ENCODE measurements at regions not wholly inside any gene's neighbourhood (a gene's known extent, or its start where the extent isn't known, plus 50 kb on each side); places are given as distances from the start of the nearest gene placed in this dataset.

- TF ChIP-seq JUN (IDR thresholded peaks at IDR 0.05; ENCODE audit: borderline replicate concordance, insufficient read depth, insufficient read length, low read depth) (no peak), CTCF (IDR thresholded peaks at IDR 0.05; ENCODE audit: extremely low read depth in 1 of 2, insufficient read depth in 1 of 2, low read depth in 1 of 2, low read length in 2 of 2) (no peak), GATA2 (IDR thresholded peaks at IDR 0.05; ENCODE audit: insufficient read depth, insufficient read length, low read depth, low read length) (no peak), POLR2A (IDR thresholded peaks at IDR 0.05; ENCODE audit: low read depth, low read length) (no peak), MYC (IDR thresholded peaks at IDR 0.05; ENCODE audit: low read depth, low read length) (no peak), MAX (IDR thresholded peaks at IDR 0.05; ENCODE audit: insufficient read depth, insufficient read length) (no peak), EZH2 (IDR thresholded peaks at IDR 0.05; ENCODE audit: borderline replicate concordance, low read depth, low read length, severe bottlenecking) (no peak), POLR2AphosphoS5 (IDR thresholded peaks at IDR 0.05; ENCODE audit: insufficient read depth, low read depth, low read length) (no peak)
Observed at GRCh38 chr2:151119374-151119773, 142.3 kb downstream of the RBM43 start.

All from endothelial cell of umbilical vein (primary cell).